GM18502 (cell line): ENCODE measurements at regions not wholly inside any gene's neighbourhood (a gene's known extent, or its start where the extent isn't known, plus 50 kb on each side); places are given as distances from the start of the nearest gene placed in this dataset.

Experiments used
- ATAC-seq: cut with Tn5 transposase; IDR thresholded peaks from one replicate; pipeline ENCODE4 v1.9.1; 2021; ENCODE audit warnings: mild to moderate bottlenecking; ENCODE audit not compliant: unreplicated experiment, poor library complexity

DNA sequence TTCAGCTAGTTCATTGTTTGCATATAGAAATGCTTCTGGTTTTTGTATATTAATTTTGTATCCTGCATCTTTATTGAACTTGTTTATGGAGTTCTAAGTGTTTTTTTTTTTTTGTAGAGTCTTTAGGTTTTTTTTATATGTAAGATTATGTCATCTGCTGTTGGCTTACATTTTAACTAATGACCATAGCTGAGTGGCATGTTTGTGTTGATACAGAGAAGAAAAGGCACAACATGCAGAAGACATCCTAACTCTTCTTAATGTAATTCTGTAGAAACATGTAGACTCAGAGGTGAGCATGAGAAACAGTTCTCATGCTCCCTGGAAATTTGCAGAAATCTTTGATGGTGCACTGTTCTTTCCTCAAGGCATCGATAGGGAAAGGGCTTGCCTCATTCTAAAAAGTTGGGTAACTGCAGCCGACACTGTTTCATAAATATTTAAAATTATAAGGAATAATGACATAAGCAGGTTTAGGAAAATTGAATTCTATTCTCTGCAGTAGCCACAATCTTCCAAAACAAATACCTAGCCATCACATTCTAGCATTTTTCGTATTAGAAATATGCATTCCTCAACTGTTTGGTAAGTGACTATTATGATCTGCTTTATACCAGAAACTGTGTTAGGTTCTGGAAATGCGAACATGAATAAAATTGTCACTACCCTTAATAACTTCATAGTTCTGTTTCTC is 499.6 kb upstream of the KCNMB2 start:
- no peak for ATAC-seq

DNA sequence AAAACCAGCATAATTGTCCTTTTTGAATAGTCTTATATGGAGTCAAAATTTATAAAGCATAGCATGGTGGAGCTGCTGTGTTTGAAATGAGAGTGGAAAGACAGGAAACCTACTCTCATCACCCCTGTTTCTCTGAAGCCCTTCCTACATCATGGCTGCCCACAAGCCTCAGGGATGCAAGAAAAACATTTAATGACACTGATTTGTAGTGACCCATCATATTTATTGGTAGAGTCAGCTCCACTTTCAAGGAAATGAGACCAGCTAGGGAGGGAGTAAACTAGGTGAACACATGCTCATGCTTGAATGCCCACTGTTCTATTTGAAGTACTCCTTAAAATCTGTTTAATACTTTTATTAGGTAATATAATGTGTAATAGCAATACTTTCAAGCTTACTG is 494.3 kb upstream of the KCNMB2 start:
- ATAC-seq = no peak

DNA sequence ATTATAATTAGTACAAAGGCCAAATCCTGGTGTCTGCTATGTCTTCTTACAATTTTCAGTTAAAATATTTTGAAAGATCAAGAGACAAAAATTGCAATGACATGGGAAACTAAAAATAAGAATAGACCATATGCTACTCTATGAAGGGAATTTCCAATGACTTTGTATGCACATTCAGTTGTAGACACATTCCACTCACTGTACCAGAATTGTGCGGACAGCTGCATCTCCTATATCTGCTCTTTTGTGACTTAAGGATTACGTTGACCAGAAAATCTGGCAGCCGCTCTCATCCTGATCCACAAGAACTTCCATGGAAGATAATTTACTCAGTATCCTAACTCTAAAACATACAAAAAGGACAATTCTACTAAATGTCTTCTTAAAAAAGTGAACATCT is 493.9 kb upstream of the KCNMB2 start:
- ATAC-seq = no peak

DNA sequence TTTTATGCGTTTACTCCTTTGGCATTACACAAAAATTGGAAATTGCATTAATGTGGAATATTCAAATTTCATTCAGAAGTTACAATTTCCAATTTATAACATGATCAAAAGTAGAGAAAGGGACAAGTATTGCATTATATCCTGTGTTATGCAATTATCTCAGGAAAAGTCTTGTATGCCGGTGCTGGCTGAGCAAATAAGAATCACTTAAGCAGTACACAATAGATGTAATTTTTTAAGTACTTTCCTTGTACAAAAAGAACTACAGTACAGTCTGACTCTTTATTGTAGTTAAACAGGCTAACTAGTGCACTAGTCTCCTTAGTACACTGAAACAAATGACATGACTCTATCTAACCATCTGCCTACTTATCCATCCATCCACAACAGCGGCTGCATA is 493.2 kb upstream of the KCNMB2 start:
- ATAC-seq = no peak

DNA sequence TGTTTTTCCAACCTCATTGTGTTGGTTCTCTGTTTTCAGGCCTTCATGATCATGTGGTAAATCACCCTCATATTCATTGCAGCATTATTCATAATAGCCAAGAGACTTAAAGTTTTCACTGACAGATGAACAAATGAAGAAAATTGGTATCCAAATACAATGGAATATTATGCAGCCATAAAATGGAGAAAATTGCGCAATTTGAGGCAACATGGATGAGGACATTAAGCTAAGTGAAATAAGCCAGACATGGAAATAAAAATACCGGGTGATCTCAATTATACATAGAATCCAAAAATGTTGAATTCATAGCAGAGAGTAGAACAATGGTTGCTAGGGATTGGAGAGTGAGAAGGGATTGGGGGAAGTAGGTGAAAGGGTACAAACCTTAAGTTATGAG is 491.9 kb upstream of the KCNMB2 start:
- ATAC-seq = no peak

DNA sequence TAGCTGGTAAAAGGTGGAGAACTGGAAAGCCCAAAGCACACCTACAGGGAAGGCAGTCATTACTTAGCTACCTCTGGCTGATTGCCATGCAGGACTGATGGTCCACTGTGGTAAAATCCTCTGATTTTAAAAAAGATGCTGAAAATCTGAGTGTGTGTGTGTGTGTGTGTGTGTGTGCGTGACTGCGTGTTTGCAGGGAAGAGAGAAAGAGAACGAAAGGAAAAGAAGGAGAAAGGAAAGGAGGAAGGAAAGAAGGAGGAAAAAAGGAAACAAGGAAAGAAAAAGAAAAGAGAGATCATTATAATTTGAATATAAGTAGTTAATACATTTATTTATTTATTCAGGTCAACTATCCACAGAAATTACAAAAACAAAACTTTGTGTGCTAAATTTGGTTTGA is 488.7 kb upstream of the KCNMB2 start:
- ATAC-seq = no peak

DNA sequence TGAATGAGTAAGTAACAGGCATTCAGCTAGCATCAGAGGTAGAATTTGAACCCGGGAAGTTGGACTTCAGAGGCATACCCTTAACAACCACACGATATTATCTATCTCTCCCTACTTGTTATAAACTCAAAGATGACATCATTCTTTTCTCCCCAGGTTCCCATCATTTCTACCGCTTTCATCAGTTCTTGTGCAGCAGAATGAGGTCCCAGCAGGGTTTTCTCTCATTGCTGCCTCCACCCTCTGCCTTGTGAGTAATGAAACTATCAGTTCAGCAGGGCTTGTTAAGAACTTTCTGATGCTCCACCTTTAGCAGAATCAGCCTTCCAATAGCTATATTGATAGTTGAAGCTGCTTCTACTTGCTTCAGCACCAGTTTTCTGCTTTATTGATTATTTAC is 487.5 kb upstream of the KCNMB2 start:
- no peak for ATAC-seq

DNA sequence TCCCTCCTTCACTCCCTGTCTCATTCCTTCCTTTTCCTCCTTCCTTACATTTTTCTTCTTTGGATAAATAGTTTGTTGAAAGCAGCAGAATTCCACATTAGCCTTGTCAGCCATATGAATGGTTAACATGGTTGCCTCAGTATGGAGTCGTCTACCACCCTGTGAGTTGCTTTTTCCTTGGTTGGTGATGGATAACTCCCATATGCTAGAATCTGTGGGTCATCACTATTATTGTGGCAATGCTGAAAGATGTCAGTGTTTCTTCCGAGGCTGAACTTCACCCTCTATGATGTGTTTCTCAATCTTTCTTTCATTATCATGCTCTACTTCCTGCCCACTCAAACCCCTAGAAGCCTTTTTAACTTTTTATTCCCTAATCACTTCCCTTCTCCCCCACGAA is 481.8 kb upstream of the KCNMB2 start:
- ATAC-seq = no peak

DNA sequence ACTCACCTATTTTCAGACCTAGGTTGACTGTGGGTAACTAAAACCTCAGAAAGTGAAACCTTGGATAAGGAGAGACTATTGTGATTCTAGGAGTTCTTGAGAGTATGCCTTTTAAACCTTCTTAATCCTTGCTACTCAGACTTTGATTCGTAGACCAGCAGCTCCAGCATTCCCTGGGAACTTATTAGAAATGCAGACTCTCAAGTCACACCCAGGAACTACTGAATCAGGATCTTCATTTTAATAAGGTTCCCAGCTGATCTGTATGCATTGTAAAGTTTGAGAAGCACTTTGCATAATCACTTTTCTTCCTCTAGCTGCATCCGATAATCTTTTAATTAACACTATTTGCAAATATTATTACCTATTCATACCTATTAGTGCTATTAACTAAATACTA is 480.3 kb upstream of the KCNMB2 start:
- ATAC-seq = no peak

DNA sequence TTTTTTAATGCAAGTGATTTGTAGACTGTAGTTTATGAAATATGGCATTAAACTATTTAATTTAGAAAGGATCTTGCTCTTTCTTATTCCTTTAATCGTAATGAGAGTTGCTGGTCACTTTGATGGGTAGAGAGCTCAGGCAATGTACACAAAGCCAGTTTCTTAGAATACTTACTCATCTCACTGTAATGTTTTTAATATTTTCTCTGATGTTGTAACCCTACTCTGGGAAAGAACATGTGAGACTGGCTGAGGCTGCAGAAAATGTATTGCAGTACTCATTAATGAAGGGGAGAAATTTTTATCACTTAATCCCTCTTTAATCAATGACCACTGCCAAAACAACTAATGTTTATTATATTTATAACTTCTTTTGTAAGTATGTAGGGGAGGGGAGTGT is 479.4 kb upstream of the KCNMB2 start:
- no peak for ATAC-seq

DNA sequence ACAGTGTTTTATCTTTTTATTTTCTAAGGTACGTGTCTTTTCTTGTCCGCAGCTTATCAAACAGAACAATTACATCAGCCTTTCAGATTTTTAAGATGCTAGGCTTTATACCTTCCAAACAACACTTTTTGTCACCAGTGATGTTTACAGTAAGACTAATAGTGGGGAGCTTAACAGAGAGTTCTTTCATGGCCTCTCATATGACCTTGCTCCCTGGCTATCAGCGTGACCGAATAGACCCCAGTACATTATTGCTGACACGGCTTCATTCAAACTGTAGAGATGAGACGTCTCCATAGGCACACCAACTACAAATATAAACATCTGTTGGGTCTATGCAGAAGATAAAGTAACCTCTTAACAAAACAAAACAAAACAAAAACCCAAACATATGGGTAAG is 477.6 kb upstream of the KCNMB2 start:
- ATAC-seq = no peak

DNA sequence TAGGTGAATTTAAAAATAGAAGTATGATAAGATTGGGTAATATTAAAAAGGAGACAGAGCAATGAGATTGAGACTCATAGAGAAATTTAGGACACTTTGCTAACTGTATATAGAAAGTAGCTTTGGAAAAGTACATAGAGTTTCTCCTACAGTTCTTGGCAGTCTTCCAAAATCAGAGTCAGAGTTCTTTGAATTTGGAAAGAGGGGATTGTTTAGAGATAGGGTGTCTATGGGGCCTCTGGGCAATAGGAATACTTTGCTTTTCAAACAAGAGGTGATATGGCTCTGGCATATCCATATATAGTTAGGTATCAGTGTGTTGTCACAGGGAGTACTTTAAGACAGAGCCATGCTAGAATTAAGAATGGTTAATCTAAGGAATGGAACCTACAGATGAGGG is 477.1 kb upstream of the KCNMB2 start:
- no peak for ATAC-seq

DNA sequence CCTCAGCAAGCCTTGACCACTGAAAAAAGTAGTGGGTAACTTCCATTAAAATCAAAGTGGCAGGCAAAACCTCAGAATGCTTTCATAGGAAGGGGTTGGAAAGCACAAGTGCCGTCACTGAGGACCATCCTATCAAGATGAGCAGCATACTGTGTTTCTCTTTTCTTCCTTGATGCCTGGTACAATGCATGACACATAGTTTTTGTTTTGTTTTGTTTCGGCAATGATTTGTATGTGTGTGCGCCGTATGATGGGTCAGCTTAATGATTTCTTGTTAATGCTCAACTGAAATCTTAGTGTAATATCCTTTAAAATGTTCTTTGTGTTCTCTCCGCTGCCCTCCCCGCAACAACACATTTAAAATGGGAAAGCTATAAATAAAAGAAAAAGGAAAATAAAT is 476.4 kb upstream of the KCNMB2 start:
- ATAC-seq = no peak

DNA sequence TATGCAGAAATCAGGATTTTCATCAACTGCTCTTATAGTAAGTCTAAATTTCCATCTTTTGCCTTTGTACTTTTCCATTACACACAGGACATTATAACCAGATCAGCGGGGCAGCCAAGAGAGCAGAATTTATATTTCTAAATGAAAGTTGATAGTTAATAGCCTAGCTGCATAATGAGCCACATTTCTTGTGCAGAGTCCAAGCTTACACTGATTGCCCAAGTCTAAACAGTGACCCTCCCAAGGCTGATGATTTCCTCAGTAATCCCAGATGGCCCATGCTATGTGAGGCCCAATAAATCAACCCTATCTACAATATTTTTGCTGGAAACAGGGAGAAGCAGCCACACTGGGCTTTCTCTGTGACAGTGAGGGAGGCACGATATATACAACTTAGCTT is 475.8 kb upstream of the KCNMB2 start:
- ATAC-seq = no peak

DNA sequence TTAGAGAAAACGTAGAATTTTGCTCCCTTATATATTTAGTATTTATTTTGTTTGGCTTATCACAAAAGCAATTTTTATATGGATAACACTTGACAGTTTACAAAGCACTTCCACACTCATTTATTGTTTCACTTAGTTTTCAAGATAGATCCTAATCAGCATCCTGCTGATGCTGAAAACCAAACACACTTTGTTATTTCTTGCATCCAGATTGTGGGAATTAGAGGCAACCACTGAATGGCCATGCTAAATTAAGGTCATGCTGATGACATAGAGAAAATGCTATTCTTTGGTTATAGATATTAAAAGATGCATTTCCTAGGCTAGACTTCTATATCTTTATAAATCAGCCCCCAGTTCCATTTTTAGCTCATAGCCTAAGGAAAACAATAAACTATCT is 474.1 kb upstream of the KCNMB2 start:
- no peak for ATAC-seq

DNA sequence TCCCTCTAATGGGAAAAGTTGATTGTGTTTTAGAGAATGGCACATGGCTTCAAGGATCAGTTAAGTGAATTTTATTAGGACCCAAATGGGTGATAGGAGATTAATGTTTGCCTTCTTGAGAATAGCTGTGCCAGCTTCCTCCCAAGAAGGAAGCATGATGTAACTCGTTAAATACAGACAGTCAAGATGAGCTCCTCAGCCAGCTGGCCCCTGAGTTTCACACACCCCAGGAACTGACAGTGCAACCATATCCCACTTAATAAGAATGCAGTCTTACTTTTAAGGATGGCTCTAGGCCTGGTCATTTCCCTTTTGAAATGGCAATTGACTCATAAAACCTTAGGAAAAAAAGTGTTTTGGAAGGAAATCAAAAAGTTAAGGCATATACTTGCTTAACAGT is 472.8 kb upstream of the KCNMB2 start:
- no peak for ATAC-seq

DNA sequence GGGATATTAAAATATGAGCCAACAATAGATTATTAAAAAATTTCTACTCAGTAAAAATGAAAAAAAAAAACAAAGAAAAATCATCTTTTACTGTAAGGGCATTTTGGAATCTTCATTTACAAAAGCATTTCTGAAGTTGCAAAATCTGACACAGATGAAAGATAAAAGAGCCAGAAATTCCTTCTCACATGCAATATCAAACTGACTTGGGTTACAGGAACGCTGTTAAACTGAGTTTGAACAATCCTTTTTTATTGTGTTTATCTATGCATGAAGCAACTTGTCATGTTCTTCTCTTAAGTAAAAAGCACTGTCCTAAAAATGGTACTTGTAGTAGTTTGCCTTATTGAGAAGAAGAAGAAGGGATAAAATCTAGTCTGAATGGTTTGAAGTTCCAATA is 468.5 kb upstream of the KCNMB2 start:
- ATAC-seq = no peak

DNA sequence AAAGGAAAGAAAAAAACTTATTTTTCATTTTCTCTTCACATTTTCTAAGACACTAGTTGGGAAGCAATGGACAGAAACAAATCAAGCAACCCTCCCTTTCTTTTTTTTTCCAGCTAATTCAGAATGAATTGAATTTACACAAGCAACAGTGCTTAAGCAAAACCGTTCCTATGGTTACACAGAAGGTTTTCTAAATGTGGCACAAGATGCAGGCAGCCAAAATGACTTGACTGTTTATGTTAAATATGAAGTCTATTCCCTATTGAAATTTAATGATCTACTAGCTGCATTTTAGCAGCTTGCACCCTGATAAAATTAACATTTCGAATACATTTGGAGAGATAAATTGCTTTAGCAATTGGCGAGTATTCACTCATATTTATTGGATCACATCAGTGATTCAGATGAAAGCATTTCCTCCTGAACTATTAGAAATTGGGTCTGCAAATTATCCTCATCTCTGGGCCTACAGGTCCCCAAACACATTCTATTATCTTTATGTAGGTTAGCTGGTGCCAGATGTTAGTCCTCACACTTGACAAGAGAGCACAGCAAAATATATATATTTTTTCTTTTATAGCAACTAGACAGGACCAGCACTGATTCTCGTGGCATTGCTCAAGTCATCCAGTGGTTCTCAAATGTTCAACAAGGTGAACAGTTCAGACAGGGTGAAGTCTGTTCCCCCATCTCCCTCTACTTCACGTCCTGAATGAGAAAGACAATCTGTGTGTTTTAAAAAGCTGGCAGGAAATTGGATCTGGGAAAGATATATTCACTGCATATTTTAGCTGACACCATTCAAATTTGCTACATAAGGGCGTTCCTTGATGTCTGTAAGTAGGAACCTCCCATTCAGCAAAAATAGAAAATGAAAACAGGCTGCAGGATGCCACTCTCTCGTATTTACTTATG is 463.6 kb upstream of the KCNMB2 start:
- ATAC-seq = no peak

DNA sequence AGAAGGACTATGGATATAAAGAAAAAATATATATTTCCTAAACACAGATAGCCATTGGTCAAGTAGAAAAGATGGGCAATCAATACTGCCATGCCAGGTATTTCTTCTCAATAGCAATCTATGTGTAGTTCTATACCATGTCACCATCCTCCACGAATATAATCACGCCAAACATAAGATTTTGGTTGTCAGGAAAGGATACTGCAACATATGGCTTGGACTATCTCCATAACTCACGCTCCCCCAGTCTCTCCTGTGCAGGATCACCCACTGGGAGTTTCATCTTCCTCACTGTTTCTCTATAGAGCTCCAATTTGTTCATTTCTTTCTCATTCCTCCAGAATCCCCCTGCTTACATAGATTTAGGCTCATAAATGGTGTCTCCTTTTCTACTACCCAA is 462.9 kb upstream of the KCNMB2 start:
- ATAC-seq = no peak

DNA sequence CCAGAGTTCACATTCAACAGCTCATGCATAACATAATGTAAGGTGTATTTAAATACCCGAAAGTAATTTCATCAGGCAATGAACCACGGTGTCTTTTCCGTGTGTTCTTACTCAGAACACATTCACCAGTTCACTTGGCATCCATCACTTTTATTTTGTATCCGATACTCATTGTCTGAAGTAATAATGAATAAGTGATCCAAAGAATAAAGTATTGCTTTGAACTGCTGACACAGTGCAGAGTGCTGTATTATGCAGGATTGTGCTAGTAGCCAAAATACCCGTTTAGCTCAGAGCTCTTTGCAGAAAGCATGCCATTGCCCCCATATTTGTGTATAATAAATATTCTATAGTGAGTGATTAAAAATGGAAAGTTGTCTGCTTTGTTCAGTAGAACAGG is 460.9 kb upstream of the KCNMB2 start:
- ATAC-seq = no peak

DNA sequence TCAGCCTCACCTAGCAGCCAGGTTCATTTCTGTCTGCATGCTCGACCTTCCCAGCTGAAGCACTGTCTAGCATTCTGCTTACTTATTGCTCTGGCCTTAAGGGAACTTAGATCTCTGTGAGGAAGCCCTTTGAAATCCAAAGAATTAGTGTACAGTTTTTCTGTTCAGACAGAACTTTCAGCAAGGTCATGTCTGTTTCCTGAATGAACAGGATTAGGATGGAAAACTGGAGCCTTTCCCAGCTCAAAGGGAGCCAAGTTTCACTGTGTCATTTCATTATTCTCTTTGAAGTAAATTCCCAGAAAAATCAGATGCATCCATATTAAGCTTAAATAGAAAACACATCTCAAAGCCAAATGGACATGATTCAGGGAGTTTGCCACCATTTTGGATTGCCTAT is 457.3 kb upstream of the KCNMB2 start:
- ATAC-seq = no peak

DNA sequence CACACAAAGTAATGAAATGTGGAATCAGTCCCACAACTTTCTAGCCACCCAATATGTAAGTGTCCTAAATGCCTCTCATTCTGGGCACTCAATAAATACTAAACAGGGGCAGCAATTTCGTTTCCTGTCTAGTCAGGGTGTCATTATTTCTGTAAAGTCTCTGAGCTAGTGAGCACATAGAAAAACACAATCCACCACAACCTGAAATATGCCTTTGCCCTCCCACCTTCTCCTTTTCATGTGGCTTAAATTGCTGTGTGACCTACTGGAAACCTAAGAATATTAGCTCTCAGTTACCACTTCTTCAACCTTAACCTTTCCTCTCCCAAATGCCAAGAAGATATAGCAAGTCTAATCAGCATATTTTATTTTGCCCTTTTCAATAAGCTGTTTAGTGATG is 456.3 kb upstream of the KCNMB2 start:
- no peak for ATAC-seq
